ENCODE measurements at regions not wholly inside any gene's neighbourhood (a gene's known extent, or its start where the extent isn't known, plus 50 kb on each side); places are given as distances from the start of the nearest gene placed in this dataset.

DNA sequence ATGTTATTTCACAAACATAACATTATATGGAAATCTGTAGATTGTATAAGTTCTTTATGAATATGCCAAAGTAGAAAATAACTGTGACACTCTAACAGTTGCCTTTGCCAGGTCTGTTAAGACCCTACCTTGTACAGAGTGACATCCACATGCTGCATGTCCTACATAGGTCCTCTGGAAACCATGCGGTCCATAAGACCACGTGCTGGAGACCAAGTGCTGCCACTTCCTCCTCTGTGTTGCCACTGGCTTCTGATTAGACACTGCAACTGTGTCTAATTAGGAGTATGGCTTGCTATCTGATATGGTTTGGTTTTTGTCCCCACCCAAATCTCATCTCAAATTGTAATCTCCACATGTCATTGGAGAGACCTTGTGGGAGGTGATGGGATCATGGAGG, 855.5 kb upstream of the SEMA6D start:
- Mint-ChIP-seq H3K27ac (no peak overlapping the region), H3K27me3 (ENCODE audit: low read depth) (no peaks in the 10 kb centered on the region), H3K36me3 (ENCODE audit: insufficient read depth in 1 of 3, low read depth in 3 of 3) (no peaks in the 10 kb centered on the region), H3K4me3 (no peak overlapping the region), H3K9me3 (no peaks in the 10 kb centered on the region), H3K4me1 (peaks cover under 1 to 3% of the 10 kb centered on the region in 2 experiments; a peak in 1 of 4 replicates)
- no peak for DNase-seq
- Histone ChIP-seq H2BK20ac (ENCODE audit: low read depth, low read length, poor library complexity, severe bottlenecking) (no peak overlapping the region), H3K4me2 (ENCODE audit: insufficient read depth, insufficient read length, low read length) (no peak overlapping the region), H3K56ac (ENCODE audit: insufficient read length, low read depth, low read length) (no peak overlapping the region), H2BK120ac (ENCODE audit: low read depth, low read length, poor library complexity, severe bottlenecking) (no peak overlapping the region), H2AFZ (ENCODE audit: low read length) (no peak overlapping the region), H3K79me2 (ENCODE audit: insufficient read depth, low read length) (no peaks in the 10 kb centered on the region), H3T11ph (ENCODE audit: low read length) (no peak overlapping the region), H3K4me1 (ENCODE audit: insufficient read depth, low read length) (no peaks in the 10 kb centered on the region), H3K23ac (ENCODE audit: insufficient read length, low read depth, low read length) (no peak overlapping the region), H4K20me1 (ENCODE audit: control insufficient read depth, insufficient read depth, insufficient read length) (no peaks in the 10 kb centered on the region), H2AK5ac (ENCODE audit: insufficient read length, low read length) (no peak overlapping the region), H3K27me3 (ENCODE audit: insufficient read depth, low read length) (no peaks in the 10 kb centered on the region), H3K18ac (ENCODE audit: insufficient read length, low read depth, low read length) (no peak overlapping the region), H2BK15ac (ENCODE audit: low read depth, low read length) (no peak overlapping the region), H3K9ac (ENCODE audit: extremely low read depth, insufficient read length, low read length) (no peak overlapping the region), H3K9me3 (ENCODE audit: control insufficient read depth, low read depth, low read length) (no peaks in the 10 kb centered on the region), H3K23me2 (ENCODE audit: insufficient read length, low read depth, low read length, poor library complexity, severe bottlenecking) (no peaks in the 10 kb centered on the region), H4K91ac (ENCODE audit: insufficient read length, low read depth, low read length) (no peak overlapping the region), H4K8ac (replicated peaks; ENCODE audit: insufficient read length, low read depth, low read length) (no peak overlapping the region), H4K5ac (ENCODE audit: insufficient read length, low read depth, low read length) (no peak overlapping the region), H3K4ac (ENCODE audit: low read depth, low read length) (no peak overlapping the region), H3K14ac (ENCODE audit: insufficient read depth, low read length) (no peak overlapping the region), H2BK5ac (ENCODE audit: insufficient read length, low read length) (no peak overlapping the region), H2BK12ac (ENCODE audit: insufficient read length, low read depth, low read length) (no peak overlapping the region), H3K79me1 (ENCODE audit: insufficient read depth, low read depth, low read length, poor library complexity, severe bottlenecking) (no peaks in the 10 kb centered on the region), H3K27ac (ENCODE audit: insufficient read length, low read depth, low read length) (no peak overlapping the region)
- TF ChIP-seq, protein P1, sequence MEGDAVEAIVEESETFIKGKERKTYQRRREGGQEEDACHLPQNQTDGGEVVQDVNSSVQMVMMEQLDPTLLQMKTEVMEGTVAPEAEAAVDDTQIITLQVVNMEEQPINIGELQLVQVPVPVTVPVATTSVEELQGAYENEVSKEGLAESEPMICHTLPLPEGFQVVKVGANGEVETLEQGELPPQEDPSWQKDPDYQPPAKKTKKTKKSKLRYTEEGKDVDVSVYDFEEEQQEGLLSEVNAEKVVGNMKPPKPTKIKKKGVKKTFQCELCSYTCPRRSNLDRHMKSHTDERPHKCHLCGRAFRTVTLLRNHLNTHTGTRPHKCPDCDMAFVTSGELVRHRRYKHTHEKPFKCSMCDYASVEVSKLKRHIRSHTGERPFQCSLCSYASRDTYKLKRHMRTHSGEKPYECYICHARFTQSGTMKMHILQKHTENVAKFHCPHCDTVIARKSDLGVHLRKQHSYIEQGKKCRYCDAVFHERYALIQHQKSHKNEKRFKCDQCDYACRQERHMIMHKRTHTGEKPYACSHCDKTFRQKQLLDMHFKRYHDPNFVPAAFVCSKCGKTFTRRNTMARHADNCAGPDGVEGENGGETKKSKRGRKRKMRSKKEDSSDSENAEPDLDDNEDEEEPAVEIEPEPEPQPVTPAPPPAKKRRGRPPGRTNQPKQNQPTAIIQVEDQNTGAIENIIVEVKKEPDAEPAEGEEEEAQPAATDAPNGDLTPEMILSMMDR (conservative IDR thresholded peaks at IDR 0.05), result no peak
- WGBS (ENCODE audit: extremely low coverage, insufficient read length, low lambda C conversion rate), result no CpG with 5 or more reads among the region's 2 CpGs

All from H9 (cell line).